ENCODE measurements at regions not wholly inside any gene's neighbourhood (a gene's known extent, or its start where the extent isn't known, plus 50 kb on each side); places are given as distances from the start of the nearest gene placed in this dataset.

DNA sequence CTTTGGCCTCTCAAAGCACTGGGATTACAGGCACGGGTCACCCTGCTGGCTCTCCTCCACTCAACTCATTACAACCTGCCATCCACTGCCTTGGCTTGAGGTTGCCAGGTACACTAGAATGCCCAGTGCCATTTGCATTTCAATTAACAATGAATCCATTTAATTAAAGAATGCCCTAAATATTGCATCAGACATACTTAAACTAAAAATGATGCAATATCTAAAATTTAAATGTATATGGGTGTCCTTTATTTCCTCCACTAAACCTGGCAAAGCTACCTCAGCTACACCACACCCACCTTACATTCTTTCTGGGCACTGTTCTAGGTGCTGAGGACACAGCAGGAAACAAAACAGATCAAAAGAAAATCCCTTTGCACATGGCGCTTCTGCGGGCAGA, 382.2 kb upstream of the ZFHX3 start:
- WGBS, 2 donors = 85 to 86% methylated on average over 3 of the region's 3 CpGs
- H3K4me3 ChIP-seq = no peak overlapping the region
- DNase-seq (no peak), ATAC-seq (ENCODE audit: insufficient read depth, low FRiP score) (no peak)
- H3K9me3 ChIP-seq (ENCODE audit: control insufficient read depth in 4 of 4, insufficient read depth in 3 of 4, low read length in 3 of 4) = peaks cover 0 to 1% (median 0%) of the 10 kb centered on the region in 4 donors
- no peak overlapping the region for H3K9ac ChIP-seq (ENCODE audit: insufficient read depth in 1 of 2, low read length in 2 of 2)
- no peak overlapping the region for H3K27ac ChIP-seq (ENCODE audit: low read depth in 1 of 2, low read length in 1 of 2)
- H3K27me3 ChIP-seq (ENCODE audit: control insufficient read depth in 3 of 3, insufficient read depth in 3 of 3, low read length in 2 of 3) = peaks cover 0 to 3% (median 0%) of the 10 kb centered on the region in 3 donors
- peaks cover 0 to 13% (median 0%) of the 10 kb centered on the region in 5 donors for H3K4me1 ChIP-seq (ENCODE audit: control insufficient read depth in 5 of 5, insufficient read depth in 5 of 5, low read length in 5 of 5)
- TF ChIP-seq, protein P1, sequence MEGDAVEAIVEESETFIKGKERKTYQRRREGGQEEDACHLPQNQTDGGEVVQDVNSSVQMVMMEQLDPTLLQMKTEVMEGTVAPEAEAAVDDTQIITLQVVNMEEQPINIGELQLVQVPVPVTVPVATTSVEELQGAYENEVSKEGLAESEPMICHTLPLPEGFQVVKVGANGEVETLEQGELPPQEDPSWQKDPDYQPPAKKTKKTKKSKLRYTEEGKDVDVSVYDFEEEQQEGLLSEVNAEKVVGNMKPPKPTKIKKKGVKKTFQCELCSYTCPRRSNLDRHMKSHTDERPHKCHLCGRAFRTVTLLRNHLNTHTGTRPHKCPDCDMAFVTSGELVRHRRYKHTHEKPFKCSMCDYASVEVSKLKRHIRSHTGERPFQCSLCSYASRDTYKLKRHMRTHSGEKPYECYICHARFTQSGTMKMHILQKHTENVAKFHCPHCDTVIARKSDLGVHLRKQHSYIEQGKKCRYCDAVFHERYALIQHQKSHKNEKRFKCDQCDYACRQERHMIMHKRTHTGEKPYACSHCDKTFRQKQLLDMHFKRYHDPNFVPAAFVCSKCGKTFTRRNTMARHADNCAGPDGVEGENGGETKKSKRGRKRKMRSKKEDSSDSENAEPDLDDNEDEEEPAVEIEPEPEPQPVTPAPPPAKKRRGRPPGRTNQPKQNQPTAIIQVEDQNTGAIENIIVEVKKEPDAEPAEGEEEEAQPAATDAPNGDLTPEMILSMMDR (IDR thresholded peaks at IDR 0.05; ENCODE audit: control extremely low read depth, extremely low read depth) = no peak
- no peaks in the 10 kb centered on the region for H3K36me3 ChIP-seq (ENCODE audit: control insufficient read depth in 4 of 4, insufficient read depth in 4 of 4, low read length in 4 of 4)

DNA sequence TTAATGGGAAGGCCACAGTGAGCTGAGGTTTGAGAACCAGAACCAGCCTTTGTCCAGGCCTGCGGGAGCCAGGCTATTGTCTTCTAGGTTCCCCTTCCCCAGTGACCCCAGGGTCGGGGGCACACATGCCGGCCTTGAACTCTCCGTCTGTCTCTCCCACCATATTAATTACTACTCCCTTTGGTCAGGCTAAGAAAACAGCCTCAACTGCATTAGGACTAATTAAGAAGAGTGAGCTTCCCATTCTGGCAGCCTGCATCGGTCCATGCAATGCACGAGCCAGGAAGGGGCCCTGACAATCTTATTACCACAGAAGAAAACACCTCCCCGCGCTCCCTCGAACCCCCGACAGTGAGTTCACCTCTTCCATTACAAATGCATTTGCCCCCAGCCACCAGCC, 380.2 kb upstream of the ZFHX3 start:
- peaks cover 0 to 3% (median 0%) of the 10 kb centered on the region in 5 donors for H3K4me1 ChIP-seq (ENCODE audit: control insufficient read depth in 5 of 5, insufficient read depth in 5 of 5, low read length in 5 of 5)
- TF ChIP-seq, protein P1 (IDR thresholded peaks at IDR 0.05; ENCODE audit: control extremely low read depth, extremely low read depth) = no peak
- no peak overlapping the region for H3K9ac ChIP-seq (ENCODE audit: insufficient read depth in 1 of 2, low read length in 2 of 2)
- H3K36me3 ChIP-seq (ENCODE audit: control insufficient read depth in 4 of 4, insufficient read depth in 4 of 4, low read length in 4 of 4) = no peaks in the 10 kb centered on the region
- no peaks in the 10 kb centered on the region for H3K9me3 ChIP-seq (ENCODE audit: control insufficient read depth in 4 of 4, insufficient read depth in 3 of 4, low read length in 3 of 4)
- DNase-seq (no peak), ATAC-seq (ENCODE audit: insufficient read depth, low FRiP score) (no peak)
- no peak overlapping the region for H3K4me3 ChIP-seq
- H3K27me3 ChIP-seq (ENCODE audit: control insufficient read depth in 3 of 3, insufficient read depth in 3 of 3, low read length in 2 of 3) = peaks cover 0 to 3% (median 0%) of the 10 kb centered on the region in 3 donors
- WGBS, 2 donors = 83 to 87% methylated on average over 10 of the region's 10 CpGs
- H3K27ac ChIP-seq (ENCODE audit: low read depth in 1 of 2, low read length in 1 of 2) = no peak overlapping the region

DNA sequence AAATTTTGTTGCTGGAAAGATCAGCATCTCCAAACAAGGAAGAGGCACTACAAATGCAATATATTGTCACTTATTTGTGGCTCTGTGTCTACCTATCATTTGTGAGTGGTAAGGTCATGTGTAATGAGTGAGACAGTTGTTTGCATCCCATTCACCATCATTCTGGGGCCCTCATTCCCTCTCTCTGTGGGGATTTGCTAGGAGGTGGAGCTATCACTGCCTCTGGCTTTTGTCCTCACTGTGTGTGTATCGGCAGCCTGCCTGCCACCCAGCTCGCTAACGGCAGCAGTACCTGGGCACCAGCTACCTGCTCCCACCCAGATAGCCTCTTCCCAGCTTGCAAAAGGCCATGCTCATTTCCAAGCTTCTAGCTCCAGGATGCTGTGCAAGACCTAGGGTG, 379.2 kb upstream of the ZFHX3 start:
- H3K27me3 ChIP-seq (ENCODE audit: control insufficient read depth in 3 of 3, insufficient read depth in 3 of 3, low read length in 2 of 3) = peaks cover 0 to 3% (median 0%) of the 10 kb centered on the region in 3 donors
- 82 to 85% methylated on average over 3 of the region's 3 CpGs for WGBS, 2 donors

More for the DNA sequence above, 379.2 kb upstream of the ZFHX3 start:
- Histone ChIP-seq H3K9me3 (ENCODE audit: control insufficient read depth in 4 of 4, insufficient read depth in 3 of 4, low read length in 3 of 4) (no peaks in the 10 kb centered on the region), H3K4me1 (ENCODE audit: control insufficient read depth in 5 of 5, insufficient read depth in 5 of 5, low read length in 5 of 5) (no peaks in the 10 kb centered on the region), H3K4me3 (no peak overlapping the region), H3K9ac (ENCODE audit: insufficient read depth in 1 of 2, low read length in 2 of 2) (no peak overlapping the region), H3K36me3 (ENCODE audit: control insufficient read depth in 4 of 4, insufficient read depth in 4 of 4, low read length in 4 of 4) (no peaks in the 10 kb centered on the region), H3K27ac (ENCODE audit: low read depth in 1 of 2, low read length in 1 of 2) (no peak overlapping the region)
- no peak for DNase-seq
- ATAC-seq (ENCODE audit: insufficient read depth, low FRiP score) = no peak
- TF ChIP-seq, protein P1 (IDR thresholded peaks at IDR 0.05; ENCODE audit: control extremely low read depth, extremely low read depth) = no peak

All from lung (tissue), 11 donors.